OCI-LY3 (cell line): ENCODE measurements at regions not wholly inside any gene's neighbourhood (a gene's known extent, or its start where the extent isn't known, plus 50 kb on each side); places are given as distances from the start of the nearest gene placed in this dataset.

Source experiments
- EZH2phosphoT487 ChIP-seq: fragments of 200-600 bp; shearing (Covaris generic); IDR thresholded peaks from 2 replicates; pipeline ENCODE4 v1.6.1; 2018; ENCODE audit warnings: antibody characterized with exemption, mixed run types, low read depth
- TF ChIP-seq, protein P1 (sequence below): fragments of 200-600, 300-600 bp; sonication (generic); IDR thresholded peaks from 2 replicates; pipeline ENCODE4 v1.5.1; 2014; ENCODE audit warnings: antibody characterized with exemption, low read length, low read depth

DNA sequence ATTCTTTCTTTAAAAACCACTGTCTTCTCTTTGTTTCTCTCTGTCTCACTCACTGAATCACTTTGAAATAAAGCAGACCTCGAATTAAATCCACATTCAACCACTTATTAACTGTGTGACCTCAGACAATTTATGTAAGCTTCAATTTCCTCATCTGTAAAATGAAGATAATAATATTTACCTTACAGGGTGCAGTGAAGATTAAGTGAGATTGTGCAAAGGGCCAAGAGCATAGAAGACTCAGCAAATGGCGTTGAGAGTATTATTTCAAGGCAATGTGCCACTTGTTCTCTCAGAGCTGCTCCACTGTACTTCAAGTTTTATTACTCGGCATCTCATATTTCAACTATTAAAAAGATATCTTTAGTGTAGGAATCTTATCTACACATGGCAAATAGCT, 454.2 kb upstream of the HNRNPA3 start:
- TF ChIP-seq, protein P1, sequence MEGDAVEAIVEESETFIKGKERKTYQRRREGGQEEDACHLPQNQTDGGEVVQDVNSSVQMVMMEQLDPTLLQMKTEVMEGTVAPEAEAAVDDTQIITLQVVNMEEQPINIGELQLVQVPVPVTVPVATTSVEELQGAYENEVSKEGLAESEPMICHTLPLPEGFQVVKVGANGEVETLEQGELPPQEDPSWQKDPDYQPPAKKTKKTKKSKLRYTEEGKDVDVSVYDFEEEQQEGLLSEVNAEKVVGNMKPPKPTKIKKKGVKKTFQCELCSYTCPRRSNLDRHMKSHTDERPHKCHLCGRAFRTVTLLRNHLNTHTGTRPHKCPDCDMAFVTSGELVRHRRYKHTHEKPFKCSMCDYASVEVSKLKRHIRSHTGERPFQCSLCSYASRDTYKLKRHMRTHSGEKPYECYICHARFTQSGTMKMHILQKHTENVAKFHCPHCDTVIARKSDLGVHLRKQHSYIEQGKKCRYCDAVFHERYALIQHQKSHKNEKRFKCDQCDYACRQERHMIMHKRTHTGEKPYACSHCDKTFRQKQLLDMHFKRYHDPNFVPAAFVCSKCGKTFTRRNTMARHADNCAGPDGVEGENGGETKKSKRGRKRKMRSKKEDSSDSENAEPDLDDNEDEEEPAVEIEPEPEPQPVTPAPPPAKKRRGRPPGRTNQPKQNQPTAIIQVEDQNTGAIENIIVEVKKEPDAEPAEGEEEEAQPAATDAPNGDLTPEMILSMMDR = no peak
- TF ChIP-seq EZH2phosphoT487 = no peak
